ENCODE measurements at regions not wholly inside any gene's neighbourhood (a gene's known extent, or its start where the extent isn't known, plus 50 kb on each side); places are given as distances from the start of the nearest gene placed in this dataset.
"Not testable (repeated sequence)": the region's sequence is repeated elsewhere in the genome, so short reads cannot be mapped to it uniquely, and the experiment has no call there.

DNA sequence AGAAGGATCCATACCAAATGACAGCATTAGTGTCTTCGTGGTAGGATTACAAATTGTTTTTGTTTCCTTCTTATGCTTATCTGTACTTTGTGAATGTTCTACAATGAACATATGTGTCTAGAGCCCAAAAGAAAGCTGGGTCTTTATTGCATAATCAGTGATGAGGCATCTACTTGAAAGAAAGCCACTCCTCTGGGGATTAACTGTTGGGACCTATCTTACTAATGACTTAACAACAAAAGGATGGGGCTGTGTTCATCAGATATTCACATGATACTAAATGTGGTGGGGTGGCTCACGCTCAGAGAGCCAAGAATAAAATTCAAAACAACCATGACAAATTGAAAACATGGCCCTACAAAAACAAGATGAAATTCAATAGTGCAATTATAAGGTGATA, 160.2 kb downstream of the RGS9 start:
- H3K4me1 Mint-ChIP-seq (ENCODE audit: low read depth): no peaks in the 10 kb centered on the region
- no peak overlapping the region for H3K4me3 Mint-ChIP-seq
- CTCF ChIA-PET: interaction anchor here (0.6 to 1.0 kb wide), 2 partner anchors 9 to 67 kb away, joined by 3 read pairs; no protein-coding TSS in a partner anchor
- TF ChIP-seq, protein P1, sequence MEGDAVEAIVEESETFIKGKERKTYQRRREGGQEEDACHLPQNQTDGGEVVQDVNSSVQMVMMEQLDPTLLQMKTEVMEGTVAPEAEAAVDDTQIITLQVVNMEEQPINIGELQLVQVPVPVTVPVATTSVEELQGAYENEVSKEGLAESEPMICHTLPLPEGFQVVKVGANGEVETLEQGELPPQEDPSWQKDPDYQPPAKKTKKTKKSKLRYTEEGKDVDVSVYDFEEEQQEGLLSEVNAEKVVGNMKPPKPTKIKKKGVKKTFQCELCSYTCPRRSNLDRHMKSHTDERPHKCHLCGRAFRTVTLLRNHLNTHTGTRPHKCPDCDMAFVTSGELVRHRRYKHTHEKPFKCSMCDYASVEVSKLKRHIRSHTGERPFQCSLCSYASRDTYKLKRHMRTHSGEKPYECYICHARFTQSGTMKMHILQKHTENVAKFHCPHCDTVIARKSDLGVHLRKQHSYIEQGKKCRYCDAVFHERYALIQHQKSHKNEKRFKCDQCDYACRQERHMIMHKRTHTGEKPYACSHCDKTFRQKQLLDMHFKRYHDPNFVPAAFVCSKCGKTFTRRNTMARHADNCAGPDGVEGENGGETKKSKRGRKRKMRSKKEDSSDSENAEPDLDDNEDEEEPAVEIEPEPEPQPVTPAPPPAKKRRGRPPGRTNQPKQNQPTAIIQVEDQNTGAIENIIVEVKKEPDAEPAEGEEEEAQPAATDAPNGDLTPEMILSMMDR (IDR thresholded peaks at IDR 0.05): no peak
- POLR2A ChIA-PET: no interaction called here
- H3K9me3 Mint-ChIP-seq: no peaks in the 10 kb centered on the region
- no peak overlapping the region for H3K27ac Mint-ChIP-seq
- peaks cover 2% of the 10 kb centered on the region for H3K27me3 Mint-ChIP-seq
- intact Hi-C loops (cut with micrococcal nuclease): loop anchor here (10.0 kb wide), 1 partner anchor 687 kb away; no protein-coding TSS in a partner anchor
- no peaks in the 10 kb centered on the region for H3K36me3 Mint-ChIP-seq (ENCODE audit: low read depth)
- DNase-seq: no peak
- no peak for ATAC-seq

DNA sequence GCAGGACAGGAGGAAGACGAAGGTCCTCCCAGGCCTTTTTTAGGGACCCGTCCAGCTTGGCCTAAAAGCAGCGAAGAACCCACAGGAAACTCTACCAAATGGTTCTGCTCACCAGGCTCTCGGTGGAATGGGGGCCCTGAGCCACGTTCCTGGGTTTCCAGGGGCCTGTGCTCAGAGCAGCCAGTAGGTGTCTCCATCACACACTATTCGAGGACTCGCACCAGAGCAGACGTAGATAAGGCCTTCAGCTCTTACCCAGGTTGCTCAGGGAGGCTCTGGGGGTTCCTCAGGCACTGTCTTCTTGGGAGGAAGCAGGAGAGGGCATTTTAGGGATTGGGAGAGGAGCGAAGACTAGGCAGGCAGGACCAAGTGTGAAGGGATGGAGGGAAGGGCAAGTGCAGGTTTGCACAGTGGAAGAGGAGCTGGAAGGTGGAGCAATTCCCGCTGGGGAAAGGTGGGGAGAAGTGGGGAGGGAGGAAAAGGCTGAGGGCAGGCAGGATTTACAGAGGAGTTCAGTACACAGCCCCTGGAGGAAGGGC, 157.1 kb downstream of the RGS9 start:
- Mint-ChIP-seq H3K27ac (no peak overlapping the region), H3K27me3 (no peaks in the 10 kb centered on the region), H3K9me3 (no peaks in the 10 kb centered on the region), H3K36me3 (ENCODE audit: low read depth) (no peaks in the 10 kb centered on the region), H3K4me1 (ENCODE audit: low read depth) (no peaks in the 10 kb centered on the region), H3K4me3 (no peak overlapping the region)
- TF ChIP-seq, protein P1 (IDR thresholded peaks at IDR 0.05): peak; percentile 77
- ChIA-PET POLR2A (interaction anchor here (0.8 kb wide), 1 partner anchor 259 kb away, joined by 3 read pairs; no protein-coding TSS in a partner anchor), CTCF (interaction anchor here (0.5 to 4.0 kb wide), 41 partner anchors 9 to 908 kb away, joined by 3 to 32 read pairs (median 4); no protein-coding TSS in a partner anchor)
- peak; percentile 70 for DNase-seq
- intact Hi-C loops (cut with micrococcal nuclease): loop anchor here (5.0 to 10.0 kb wide), 2 partner anchors 263 to 691 kb away; no protein-coding TSS in a partner anchor
- ATAC-seq: peak; percentile 95

DNA sequence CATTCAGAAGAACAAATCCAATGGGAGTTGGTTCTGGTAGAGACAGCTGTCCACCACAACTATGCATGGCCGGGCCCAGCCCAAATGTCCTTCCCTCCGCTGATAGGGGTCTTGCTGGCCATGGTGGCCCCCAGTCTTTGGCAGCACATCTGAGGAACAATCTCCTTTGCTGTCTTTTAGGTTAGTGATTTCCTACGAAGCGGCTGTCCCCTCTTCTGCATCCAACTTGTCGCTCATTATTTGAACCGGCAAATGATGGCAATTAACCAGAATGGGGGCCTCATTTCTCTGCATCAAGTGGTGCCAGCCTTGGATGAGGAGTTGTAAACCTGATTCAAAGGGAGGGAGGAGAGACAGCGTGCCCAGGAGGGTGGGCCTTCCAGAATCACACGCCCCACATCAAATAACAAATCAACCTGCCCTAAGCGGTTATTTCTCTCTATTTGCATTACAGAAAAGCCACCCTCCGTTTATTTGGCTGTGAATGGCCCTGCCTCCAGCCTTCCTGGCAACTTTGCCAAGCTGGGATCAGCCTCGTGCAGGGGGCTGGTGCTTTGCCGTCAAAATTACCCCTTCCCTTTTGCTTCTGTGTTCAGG, 156.5 kb downstream of the RGS9 start:
- Mint-ChIP-seq H3K27me3 (no peaks in the 10 kb centered on the region), H3K4me1 (ENCODE audit: low read depth) (no peaks in the 10 kb centered on the region), H3K4me3 (no peak overlapping the region), H3K36me3 (ENCODE audit: low read depth) (no peaks in the 10 kb centered on the region), H3K9me3 (no peaks in the 10 kb centered on the region), H3K27ac (no peak overlapping the region)
- ATAC-seq (no peak), DNase-seq (no peak)
- POLR2A ChIA-PET: interaction anchor here (0.8 kb wide), 1 partner anchor 259 kb away, joined by 3 read pairs; no protein-coding TSS in a partner anchor
- intact Hi-C loops (cut with micrococcal nuclease): loop anchor here (5.0 to 10.0 kb wide), 2 partner anchors 264 to 691 kb away; no protein-coding TSS in a partner anchor
- TF ChIP-seq, protein P1 (IDR thresholded peaks at IDR 0.05): no peak
- CTCF ChIA-PET: interaction anchor here (0.6 to 4.0 kb wide), 24 partner anchors 9 to 908 kb away, joined by 3 to 32 read pairs (median 4); no protein-coding TSS in a partner anchor

DNA sequence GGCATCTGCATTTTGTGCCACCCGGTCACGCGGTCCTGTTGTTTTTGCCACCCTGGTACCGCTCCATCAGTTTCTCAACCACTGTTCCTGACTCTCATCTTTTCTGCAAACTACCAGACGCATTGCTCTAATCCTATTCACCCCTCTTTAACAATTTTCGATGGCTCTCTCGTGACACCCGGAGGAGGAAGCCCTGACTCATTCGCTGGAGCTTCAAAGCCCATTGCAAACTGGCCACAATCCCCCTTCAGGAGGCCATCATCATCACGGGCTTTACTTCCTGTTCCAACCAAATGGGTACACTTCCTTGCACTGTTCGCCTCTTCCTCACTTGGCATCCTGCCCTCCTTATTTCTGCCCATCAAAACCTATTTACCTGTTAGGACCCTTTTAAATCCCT, 155.3 kb downstream of the RGS9 start:
- Mint-ChIP-seq H3K4me3 (no peak overlapping the region), H3K9me3 (no peaks in the 10 kb centered on the region), H3K27me3 (no peaks in the 10 kb centered on the region), H3K4me1 (ENCODE audit: low read depth) (no peaks in the 10 kb centered on the region), H3K36me3 (ENCODE audit: low read depth) (no peaks in the 10 kb centered on the region), H3K27ac (no peak overlapping the region)
- POLR2A ChIA-PET: interaction anchor here (0.6 kb wide), 1 partner anchor 670 kb away, joined by 3 read pairs; no protein-coding TSS in a partner anchor
- DNase-seq: peak; percentile 17
- no peak for ATAC-seq
- CTCF ChIA-PET: interaction anchor here (1.1 to 4.0 kb wide), 5 partner anchors 10 to 872 kb away, joined by 4 to 32 read pairs (median 15); no protein-coding TSS in a partner anchor
- TF ChIP-seq, protein P1 (IDR thresholded peaks at IDR 0.05): no peak
- intact Hi-C loops (cut with micrococcal nuclease): loop anchor here (5.0 to 10.0 kb wide), 2 partner anchors 265 to 692 kb away; no protein-coding TSS in a partner anchor

DNA sequence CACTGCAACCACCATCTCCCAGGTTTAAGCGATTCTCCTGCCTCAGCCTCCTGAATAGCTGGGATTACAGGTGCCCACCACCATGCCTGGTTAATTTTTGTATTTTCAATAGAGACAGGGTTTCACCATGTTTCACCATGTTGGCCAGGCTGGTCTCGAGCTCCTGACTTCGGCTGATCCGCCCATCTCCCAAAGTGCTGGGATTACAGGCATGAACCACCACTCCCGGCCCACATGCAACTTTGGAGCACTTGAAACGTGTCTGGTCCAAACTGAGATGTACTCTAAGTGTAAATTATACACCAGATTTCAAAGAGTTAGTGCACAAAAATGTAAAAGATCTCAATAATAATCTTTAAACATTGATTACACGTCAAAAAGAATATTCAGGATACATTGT, 154.1 kb downstream of the RGS9 start:
- H3K36me3 Mint-ChIP-seq (ENCODE audit: low read depth); POLR2A ChIA-PET; H3K9me3 Mint-ChIP-seq; H3K27me3 Mint-ChIP-seq; ATAC-seq; H3K4me1 Mint-ChIP-seq (ENCODE audit: low read depth); H3K4me3 Mint-ChIP-seq; DNase-seq; H3K27ac Mint-ChIP-seq: not testable (repeated sequence)
- intact Hi-C loops (cut with micrococcal nuclease): loop anchor here (5.0 to 10.0 kb wide), 2 partner anchors 266 to 694 kb away; no protein-coding TSS in a partner anchor
- CTCF ChIA-PET: interaction anchor here (1.0 kb wide), 1 partner anchor 22 kb away, joined by 3 read pairs; no protein-coding TSS in a partner anchor

All from activated CD8-positive, alpha-beta T cell treated with anti-CD3 and anti-CD28 coated beads for 36 hours (primary cell).